ENCODE measurements at regions not wholly inside any gene's neighbourhood (a gene's known extent, or its start where the extent isn't known, plus 50 kb on each side); places are given as distances from the start of the nearest gene placed in this dataset.

DNA sequence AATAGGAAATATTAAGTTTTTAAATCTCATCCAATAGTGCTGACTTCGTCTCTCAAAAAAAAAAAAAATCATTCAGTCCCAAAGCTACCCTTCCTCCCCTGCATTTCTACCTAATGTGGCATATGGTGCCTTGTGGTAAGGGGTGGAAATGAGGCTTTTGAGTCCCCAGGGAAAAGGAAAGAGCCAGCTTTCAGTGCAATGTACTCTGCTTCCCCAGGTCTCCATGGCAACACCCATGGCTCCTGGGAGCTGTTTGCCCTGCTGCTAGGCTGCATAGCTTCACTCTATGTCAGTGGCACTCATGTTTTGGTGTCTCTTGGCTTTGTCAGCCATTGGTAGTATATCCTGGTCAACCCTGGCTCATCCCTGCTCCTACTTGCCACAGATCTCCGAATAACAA lies 175.9 kb downstream of the SLC39A8 start:
- TF ChIP-seq, protein P1, sequence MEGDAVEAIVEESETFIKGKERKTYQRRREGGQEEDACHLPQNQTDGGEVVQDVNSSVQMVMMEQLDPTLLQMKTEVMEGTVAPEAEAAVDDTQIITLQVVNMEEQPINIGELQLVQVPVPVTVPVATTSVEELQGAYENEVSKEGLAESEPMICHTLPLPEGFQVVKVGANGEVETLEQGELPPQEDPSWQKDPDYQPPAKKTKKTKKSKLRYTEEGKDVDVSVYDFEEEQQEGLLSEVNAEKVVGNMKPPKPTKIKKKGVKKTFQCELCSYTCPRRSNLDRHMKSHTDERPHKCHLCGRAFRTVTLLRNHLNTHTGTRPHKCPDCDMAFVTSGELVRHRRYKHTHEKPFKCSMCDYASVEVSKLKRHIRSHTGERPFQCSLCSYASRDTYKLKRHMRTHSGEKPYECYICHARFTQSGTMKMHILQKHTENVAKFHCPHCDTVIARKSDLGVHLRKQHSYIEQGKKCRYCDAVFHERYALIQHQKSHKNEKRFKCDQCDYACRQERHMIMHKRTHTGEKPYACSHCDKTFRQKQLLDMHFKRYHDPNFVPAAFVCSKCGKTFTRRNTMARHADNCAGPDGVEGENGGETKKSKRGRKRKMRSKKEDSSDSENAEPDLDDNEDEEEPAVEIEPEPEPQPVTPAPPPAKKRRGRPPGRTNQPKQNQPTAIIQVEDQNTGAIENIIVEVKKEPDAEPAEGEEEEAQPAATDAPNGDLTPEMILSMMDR (IDR thresholded peaks at IDR 0.05; ENCODE audit: insufficient read depth, low read depth, low read length) = no peak
- no peak for TF ChIP-seq EZH2 (IDR thresholded peaks at IDR 0.05; ENCODE audit: insufficient read depth, low read length)

Measured in astrocyte (in vitro differentiated cells and primary cell).